SK-N-MC (cell line): ENCODE measurements at regions not wholly inside any gene's neighbourhood (a gene's known extent, or its start where the extent isn't known, plus 50 kb on each side); places are given as distances from the start of the nearest gene placed in this dataset.

Experiments used
- EZH2 ChIP-seq: fragments of 200-600 bp; sonication (generic); IDR thresholded peaks from one replicate; pipeline ENCODE4 v1.6.1; 2017; ENCODE audit warnings: antibody characterized with exemption
- FOXP2 ChIP-seq: optimal IDR thresholded peaks from 2 replicates; pipeline ENCODE3; 2011; ENCODE audit warnings: mild to moderate bottlenecking, moderate library complexity; ENCODE audit not compliant: insufficient read depth; ENCODE audit errors: extremely low read length, control extremely low read depth
- POLR2AphosphoS5 ChIP-seq: IDR thresholded peaks from 2 replicates; pipeline ENCODE4 v1.6.1; 2012; ENCODE audit warnings: mild to moderate bottlenecking, low read depth, low read length, borderline replicate concordance

- TF ChIP-seq POLR2AphosphoS5 (no peak), EZH2 (no peak), FOXP2 (no peak)
Measured at GRCh38 chr15:96870580-96870979, 540.1 kb downstream of the NR2F2 start.
